Fibroblast of villous mesenchyme (primary cell): ENCODE measurements at regions not wholly inside any gene's neighbourhood (a gene's known extent, or its start where the extent isn't known, plus 50 kb on each side); places are given as distances from the start of the nearest gene placed in this dataset.

Experiments
- DNase-seq: peaks from one replicate; pipeline ENCODE4 v3.0.0-alpha.2; 2010; ENCODE audit warnings: low read depth
- H3K4me3 ChIP-seq: 2 replicates; pipeline ENCODE4 v1.5.1; 2011; ENCODE audit warnings: low read depth, mild to moderate bottlenecking, low read length
- TF ChIP-seq, protein P1 (sequence below): IDR thresholded peaks from 2 replicates; pipeline ENCODE4 v1.5.1; 2012; ENCODE audit warnings: low read depth, mild to moderate bottlenecking, low read length; ENCODE audit not compliant: insufficient read depth

DNA sequence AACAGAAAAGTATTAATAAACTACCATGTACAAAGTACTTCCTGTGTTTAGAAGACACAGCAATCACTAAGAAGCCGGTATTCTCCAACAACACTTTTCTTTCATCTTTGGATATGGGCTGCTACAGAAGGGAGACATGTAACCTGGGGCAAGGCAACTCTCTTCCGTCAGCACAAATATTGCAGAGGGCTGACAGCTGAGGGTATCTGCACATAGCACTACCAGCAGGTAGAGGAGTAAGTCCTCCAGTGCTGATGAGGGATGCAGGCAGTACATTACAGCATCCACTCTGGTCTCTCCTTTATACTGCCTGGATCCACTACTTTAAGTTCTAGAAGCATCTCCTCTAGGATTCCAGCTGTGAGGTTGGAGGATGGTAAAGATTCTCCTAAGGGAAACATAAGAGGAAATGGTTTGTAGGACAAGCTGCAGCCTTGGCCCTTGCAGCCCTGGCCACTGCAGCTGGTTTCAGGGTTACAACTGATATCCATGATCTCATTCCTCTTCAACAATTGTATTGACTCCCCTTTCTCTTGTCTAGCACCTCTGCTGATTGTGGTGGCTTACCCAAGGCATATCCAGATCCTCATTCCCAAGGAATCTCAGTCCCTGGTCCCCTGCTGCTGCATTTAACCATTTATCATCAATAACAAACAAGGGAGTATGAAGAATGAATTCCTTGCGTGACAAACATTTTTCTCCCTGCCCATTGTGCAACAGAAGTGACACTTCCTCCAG lies 110.7 kb upstream of the ADGRF1 start:
- DNase-seq, result peak; percentile 38
- H3K4me3 ChIP-seq, result no peak overlapping the region
- TF ChIP-seq, protein P1, sequence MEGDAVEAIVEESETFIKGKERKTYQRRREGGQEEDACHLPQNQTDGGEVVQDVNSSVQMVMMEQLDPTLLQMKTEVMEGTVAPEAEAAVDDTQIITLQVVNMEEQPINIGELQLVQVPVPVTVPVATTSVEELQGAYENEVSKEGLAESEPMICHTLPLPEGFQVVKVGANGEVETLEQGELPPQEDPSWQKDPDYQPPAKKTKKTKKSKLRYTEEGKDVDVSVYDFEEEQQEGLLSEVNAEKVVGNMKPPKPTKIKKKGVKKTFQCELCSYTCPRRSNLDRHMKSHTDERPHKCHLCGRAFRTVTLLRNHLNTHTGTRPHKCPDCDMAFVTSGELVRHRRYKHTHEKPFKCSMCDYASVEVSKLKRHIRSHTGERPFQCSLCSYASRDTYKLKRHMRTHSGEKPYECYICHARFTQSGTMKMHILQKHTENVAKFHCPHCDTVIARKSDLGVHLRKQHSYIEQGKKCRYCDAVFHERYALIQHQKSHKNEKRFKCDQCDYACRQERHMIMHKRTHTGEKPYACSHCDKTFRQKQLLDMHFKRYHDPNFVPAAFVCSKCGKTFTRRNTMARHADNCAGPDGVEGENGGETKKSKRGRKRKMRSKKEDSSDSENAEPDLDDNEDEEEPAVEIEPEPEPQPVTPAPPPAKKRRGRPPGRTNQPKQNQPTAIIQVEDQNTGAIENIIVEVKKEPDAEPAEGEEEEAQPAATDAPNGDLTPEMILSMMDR, result no peak

DNA sequence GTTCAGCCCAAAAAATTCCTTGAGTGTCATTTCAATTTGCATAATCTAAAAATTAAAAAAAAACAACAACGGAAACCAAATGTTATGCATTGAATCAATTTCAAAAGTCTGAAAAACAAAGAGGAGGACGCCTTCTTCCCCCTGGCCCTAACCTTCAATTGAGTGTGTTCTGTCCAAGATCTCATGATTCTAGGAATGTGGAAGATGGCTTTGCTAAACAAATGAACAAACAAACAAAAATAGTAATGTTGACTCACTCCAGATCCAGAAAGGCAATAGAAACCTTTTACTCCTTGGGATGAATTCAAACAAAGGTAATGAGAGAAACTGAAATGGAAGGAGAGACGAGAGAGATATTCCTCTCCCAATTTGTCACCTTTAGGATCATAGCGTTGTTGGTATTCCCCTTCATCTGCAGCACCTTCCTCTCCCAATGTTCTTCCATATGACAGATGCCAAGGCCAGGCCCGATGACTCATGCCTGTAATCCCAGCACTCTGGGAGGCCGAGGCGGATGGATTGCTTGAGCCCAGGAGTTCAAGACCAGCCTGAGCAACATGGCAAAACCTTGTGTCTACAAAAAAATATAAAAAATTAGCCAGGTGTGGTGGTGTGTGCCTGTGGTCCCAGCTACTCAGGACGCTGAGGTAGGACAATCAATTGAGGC lies 109.2 kb upstream of the ADGRF1 start:
- peak; percentile 67 for DNase-seq

DNA sequence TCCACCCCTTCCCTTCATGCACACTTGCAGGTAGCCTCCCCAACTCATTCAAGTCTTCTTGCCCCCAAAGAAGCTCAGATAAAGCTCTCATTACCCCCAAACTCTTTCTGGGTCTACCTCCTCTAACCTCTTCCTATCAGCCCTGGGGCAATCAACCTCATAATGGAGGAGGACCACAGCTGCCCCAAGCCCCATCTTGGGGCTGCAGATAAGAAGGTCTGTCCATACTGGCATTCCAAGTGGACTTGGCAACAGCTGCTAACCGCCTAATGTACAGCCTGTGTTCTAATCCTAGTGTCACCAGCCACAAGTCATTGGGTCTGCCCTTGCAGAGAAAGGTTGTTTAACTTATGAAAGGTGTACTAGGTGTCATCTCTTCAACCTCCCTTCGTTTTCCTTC lies 107.4 kb upstream of the ADGRF1 start:
- no peak overlapping the region for H3K4me3 ChIP-seq
- no peak for DNase-seq
- TF ChIP-seq, protein P1, result no peak

More for the DNA sequence above, 109.2 kb upstream of the ADGRF1 start:
- TF ChIP-seq, protein P1, result no peak
- no peak overlapping the region for H3K4me3 ChIP-seq

DNA sequence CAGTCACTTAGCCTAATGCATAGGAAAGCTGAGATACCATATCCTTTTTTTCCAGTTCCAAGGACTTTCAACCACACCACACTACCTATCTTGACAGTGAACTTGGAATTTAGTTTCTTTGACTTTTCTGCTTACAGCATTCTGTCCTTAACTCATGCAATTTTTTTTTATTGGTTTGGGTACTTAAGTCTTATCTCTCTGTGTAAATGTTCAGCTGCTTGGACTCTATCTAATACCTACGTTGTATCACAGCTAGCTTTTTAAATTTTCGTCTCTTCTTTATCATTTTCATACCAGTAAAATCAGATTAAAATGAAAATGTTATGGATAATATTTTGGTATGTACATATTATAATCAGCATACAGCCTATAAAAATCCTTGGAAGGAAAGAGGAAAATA lies 106.9 kb upstream of the ADGRF1 start:
- TF ChIP-seq, protein P1, result no peak
- peak; percentile 55 for DNase-seq
- no peak overlapping the region for H3K4me3 ChIP-seq

DNA sequence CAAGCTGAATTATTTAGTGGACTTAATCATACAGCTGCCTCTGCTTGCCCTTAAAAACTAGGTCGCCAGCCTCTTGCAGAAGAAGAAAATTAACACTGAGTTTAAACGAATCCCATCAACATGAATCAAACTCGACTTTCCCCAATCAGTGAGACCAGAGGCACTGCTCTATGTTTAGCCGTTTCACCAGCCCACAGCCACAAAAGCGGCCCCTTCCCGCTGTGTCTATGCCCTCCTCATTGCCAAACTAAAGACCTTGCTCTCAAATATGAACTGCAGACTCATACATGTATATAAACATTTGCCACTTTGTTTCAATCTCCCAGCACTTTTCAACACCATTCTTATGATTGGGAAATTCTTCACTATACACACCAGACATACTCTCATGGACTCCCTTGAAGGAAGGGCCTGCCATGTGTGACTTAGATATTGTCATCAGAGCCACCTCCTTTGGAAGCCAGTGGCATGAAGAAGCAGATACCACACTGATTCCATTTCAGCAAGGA lies 105.8 kb upstream of the ADGRF1 start:
- DNase-seq, result peak; percentile 64
- no peak overlapping the region for H3K4me3 ChIP-seq
- TF ChIP-seq, protein P1, result no peak

DNA sequence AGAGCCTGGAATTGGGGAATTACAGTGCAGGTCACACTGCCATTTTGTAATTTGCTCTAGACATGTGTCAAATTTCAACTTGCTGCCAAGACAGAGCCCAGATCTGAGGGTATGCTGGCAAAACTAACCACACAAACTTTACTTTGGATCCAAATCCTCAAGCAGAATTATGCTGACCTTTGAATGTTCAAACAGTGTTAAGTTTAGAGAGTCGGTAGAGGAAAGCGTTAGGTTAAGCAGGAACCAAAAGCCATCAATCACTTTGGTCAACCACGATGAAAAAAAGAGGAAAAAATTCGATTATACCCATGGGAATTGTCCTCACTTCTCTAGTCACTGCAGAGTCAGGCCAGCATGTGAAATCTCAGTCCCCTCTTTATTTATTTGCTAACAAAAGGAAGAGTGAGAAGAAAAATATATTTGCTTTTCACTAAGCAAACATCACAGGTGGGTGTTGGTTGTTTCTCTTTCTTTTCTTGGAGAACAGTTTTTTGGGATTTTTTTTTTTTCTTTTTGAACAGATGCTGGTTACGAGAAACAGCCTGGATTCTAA lies 105.1 kb upstream of the ADGRF1 start:
- no peak overlapping the region for H3K4me3 ChIP-seq
- DNase-seq, result no peak
- TF ChIP-seq, protein P1, result no peak
